Ovary (tissue), 7 donors: ENCODE measurements at regions not wholly inside any gene's neighbourhood (a gene's known extent, or its start where the extent isn't known, plus 50 kb on each side); places are given as distances from the start of the nearest gene placed in this dataset.
A peak's percentile ranks its signal among the peaks of the same experiment; 100 is the strongest.

Source experiments
- DNase-seq, 5 donors: peaks; one replicate each; pipeline ENCODE4 v3.0.0-alpha.2; 2019 to 2020
- H3K27ac ChIP-seq, 2 donors: fragments of 200-600 bp; one replicate each; pipeline versions ENCODE4 v1.5.1 to v1.8.0; 2019 to 2022
- H3K27me3 ChIP-seq: fragments of 200-600 bp; one replicate; pipeline ENCODE4 v1.8.0; 2022
- H3K36me3 ChIP-seq: fragments of 200-600 bp; sonication (generic); one replicate; pipeline ENCODE4 v1.5.1; 2019
- H3K4me1 ChIP-seq: one replicate; pipeline ENCODE4 v1.8.1; 2013; ENCODE audit warnings: mild to moderate bottlenecking, moderate library complexity; ENCODE audit not compliant: insufficient read depth
- H3K4me3 ChIP-seq: fragments of 200-600 bp; sonication (generic); one replicate; pipeline ENCODE4 v1.5.1; 2017
- H3K9me3 ChIP-seq, 2 donors: fragments of 200-600 bp in 1 of 2; sonication (generic) in 1 of 2; one replicate each; pipeline versions ENCODE4 v1.5.1 to v1.8.1; 2013 to 2019; ENCODE audit warnings: mild to moderate bottlenecking in 1 of 2, moderate library complexity in 1 of 2
- EP300 ChIP-seq: sonication (generic); formaldehyde crosslinking; IDR thresholded peaks from one replicate; pipeline ENCODE4 v1.6.1; 2017; ENCODE audit warnings: antibody characterized with exemption
- POLR2A ChIP-seq: fragments of 450-650 bp; IDR thresholded peaks from one replicate; pipeline ENCODE4 v1.6.1; 2017; ENCODE audit warnings: antibody characterized with exemption, mild to moderate bottlenecking, moderate library complexity
- WGBS, 3 donors: extraction: QIAGEN DNeasy Blood & Tissue Kit in 1 of 3; methylation state at CpG; one replicate each; pipeline versions ENCODE4 v1.1.5 to v1.1.7; 2013 to 2017; 5-methylcytosine and 5-hydroxymethylcytosine counted together
- intact Hi-C, 4 donors: fragments of 100-400 bp; cut with DNase I; formaldehyde crosslinking; loops; one replicate each; pipeline versions ENCODE4 v1.11.0 to v1.15.1; 2022 to 2023
- TF ChIP-seq, protein P1 (sequence below), 3 donors: fragments of 450-650 bp in 2 of 3; fragments of 200-600 bp in 1 of 3; IDR thresholded peaks; one replicate each; pipeline versions ENCODE4 v1.5.1 to v1.8.0; 2016 to 2022; ENCODE audit warnings: antibody characterized with exemption in 3 of 3, mild to moderate bottlenecking in 1 of 3
- donor health status: DM: no; HTN: no; CAD: no; lungs with moderate emphysema.
- donor health status: DM: no; HTN: no; CAD: no.
- donor health status: Bipolar disorder and iron deficiency.
- donor health status: DM: no; HTN: no; CAD: no.
- donor health status: DM: yes; HTN: yes; CAD: no.

- peaks cover 6% of the 10 kb centered on the region for H3K4me1 ChIP-seq
- no peaks in the 10 kb centered on the region for H3K36me3 ChIP-seq
- intact Hi-C loops = no loop called here
- DNase-seq = no peak
- no peaks in the 10 kb centered on the region for H3K9me3 ChIP-seq
- H3K4me3 ChIP-seq = no peak overlapping the region
- no peaks in the 10 kb centered on the region for H3K27me3 ChIP-seq
- TF ChIP-seq EP300 = no peak
- TF ChIP-seq, protein P1, sequence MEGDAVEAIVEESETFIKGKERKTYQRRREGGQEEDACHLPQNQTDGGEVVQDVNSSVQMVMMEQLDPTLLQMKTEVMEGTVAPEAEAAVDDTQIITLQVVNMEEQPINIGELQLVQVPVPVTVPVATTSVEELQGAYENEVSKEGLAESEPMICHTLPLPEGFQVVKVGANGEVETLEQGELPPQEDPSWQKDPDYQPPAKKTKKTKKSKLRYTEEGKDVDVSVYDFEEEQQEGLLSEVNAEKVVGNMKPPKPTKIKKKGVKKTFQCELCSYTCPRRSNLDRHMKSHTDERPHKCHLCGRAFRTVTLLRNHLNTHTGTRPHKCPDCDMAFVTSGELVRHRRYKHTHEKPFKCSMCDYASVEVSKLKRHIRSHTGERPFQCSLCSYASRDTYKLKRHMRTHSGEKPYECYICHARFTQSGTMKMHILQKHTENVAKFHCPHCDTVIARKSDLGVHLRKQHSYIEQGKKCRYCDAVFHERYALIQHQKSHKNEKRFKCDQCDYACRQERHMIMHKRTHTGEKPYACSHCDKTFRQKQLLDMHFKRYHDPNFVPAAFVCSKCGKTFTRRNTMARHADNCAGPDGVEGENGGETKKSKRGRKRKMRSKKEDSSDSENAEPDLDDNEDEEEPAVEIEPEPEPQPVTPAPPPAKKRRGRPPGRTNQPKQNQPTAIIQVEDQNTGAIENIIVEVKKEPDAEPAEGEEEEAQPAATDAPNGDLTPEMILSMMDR (IDR thresholded peaks at IDR 0.05) = no peak
- TF ChIP-seq POLR2A = no peak
- H3K27ac ChIP-seq = no peak overlapping the region
- 91 to 93% (median 92%) methylated on average over 8 of the region's 8 CpGs for WGBS, 3 donors
Measured at GRCh38 chr4:26030780-26031179, 116.8 kb downstream of the SMIM20 start.

GRCh38 chr4:26031704-26032103, 117.7 kb downstream of the SMIM20 start:
- WGBS, 3 donors = 90 to 96% (median 91%) methylated on average over 4 of the region's 4 CpGs

GRCh38 chr4:26032142-26032541, 118.1 kb downstream of the SMIM20 start:
- Histone ChIP-seq H3K4me3 (no peak overlapping the region), H3K27me3 (no peaks in the 10 kb centered on the region), H3K27ac (no peak overlapping the region), H3K4me1 (peaks cover 6% of the 10 kb centered on the region), H3K36me3 (no peaks in the 10 kb centered on the region), H3K9me3 (no peaks in the 10 kb centered on the region)
- intact Hi-C loops = no loop called here
- no peak for DNase-seq
- no peak for TF ChIP-seq POLR2A
- TF ChIP-seq, protein P1 (IDR thresholded peaks at IDR 0.05) = no peak
- no peak for TF ChIP-seq EP300
- 56 to 65% (median 63%) methylated on average over 6 of the region's 6 CpGs for WGBS, 3 donors

More at GRCh38 chr4:26031704-26032103, 117.7 kb downstream of the SMIM20 start:
- peaks cover 6% of the 10 kb centered on the region for H3K4me1 ChIP-seq
- H3K27ac ChIP-seq = no peak overlapping the region
- H3K36me3 ChIP-seq = no peaks in the 10 kb centered on the region
- no peak overlapping the region for H3K4me3 ChIP-seq
- no peaks in the 10 kb centered on the region for H3K9me3 ChIP-seq
- intact Hi-C loops = no loop called here
- DNase-seq = no peak
- H3K27me3 ChIP-seq = no peaks in the 10 kb centered on the region
- TF ChIP-seq POLR2A (no peak), EP300 (no peak)
- TF ChIP-seq, protein P1 (IDR thresholded peaks at IDR 0.05) = no peak

DNA sequence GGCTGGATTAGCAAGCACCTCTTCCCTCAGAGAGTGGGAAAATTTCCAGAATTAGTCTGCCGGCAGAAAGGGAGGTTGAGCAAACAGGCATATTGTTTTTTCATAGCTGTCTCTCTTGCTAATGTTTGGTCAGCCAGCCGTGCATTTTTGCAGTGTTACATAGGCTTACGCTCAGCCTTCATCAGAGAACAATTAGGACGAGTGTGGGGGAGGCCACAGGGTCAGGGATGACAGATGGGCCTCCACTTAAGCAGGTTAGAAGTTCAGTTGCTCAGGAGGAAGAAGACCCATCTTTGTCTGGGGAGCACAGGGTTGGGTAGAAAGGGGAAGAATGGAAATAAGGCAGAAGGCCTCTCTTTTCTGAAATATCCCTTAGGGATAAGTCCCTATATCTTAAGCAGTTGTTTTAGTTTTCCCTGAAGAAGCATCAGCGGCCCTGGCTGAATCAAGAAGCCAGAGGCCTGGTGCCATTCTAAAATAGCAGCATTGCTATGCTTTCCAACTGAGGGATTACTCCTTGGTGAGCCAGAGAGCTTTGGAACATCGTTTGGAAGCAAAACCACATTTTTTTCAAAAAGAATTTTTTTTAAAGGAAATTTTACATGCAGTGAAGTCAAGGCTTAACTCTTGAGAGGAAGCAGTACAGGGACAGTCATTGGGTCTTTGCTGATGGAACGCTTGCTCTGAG, 118.8 kb downstream of the SMIM20 start:
- no peaks in the 10 kb centered on the region for H3K9me3 ChIP-seq
- DNase-seq = peak in 1 of 5 donors; percentile 33
- H3K27me3 ChIP-seq = no peaks in the 10 kb centered on the region
- intact Hi-C loops = no loop called here
- TF ChIP-seq POLR2A = no peak
- TF ChIP-seq, protein P1 (IDR thresholded peaks at IDR 0.05) = no peak
- TF ChIP-seq EP300 = no peak
- peaks cover 6% of the 10 kb centered on the region for H3K4me1 ChIP-seq
- no peak overlapping the region for H3K4me3 ChIP-seq
- peak overlapping the region in 1 of 2 donors; percentile 36 for H3K27ac ChIP-seq
- 15 to 20% (median 17%) methylated on average over 7 of the region's 7 CpGs for WGBS, 3 donors
- H3K36me3 ChIP-seq = no peaks in the 10 kb centered on the region
